C4-2B (cell line): ENCODE measurements at regions not wholly inside any gene's neighbourhood (a gene's known extent, or its start where the extent isn't known, plus 50 kb on each side); places are given as distances from the start of the nearest gene placed in this dataset.

Experiments
- CTCF ChIP-seq: fragments of 450-650 bp; conservative IDR thresholded peaks from 2 replicates; pipeline ENCODE4 v1.5.1; 2017; ENCODE audit warnings: mild to moderate bottlenecking
- ZFX ChIP-seq: fragments of 450-650 bp; IDR thresholded peaks from 2 replicates; pipeline ENCODE4 v1.6.1; 2017

GRCh38 chr22:49424893-49425270, 402.8 kb downstream of the BRD1 start:
- TF ChIP-seq CTCF = no peak
- TF ChIP-seq ZFX = no peak
